HG03196 (cell line): ENCODE measurements at regions not wholly inside any gene's neighbourhood (a gene's known extent, or its start where the extent isn't known, plus 50 kb on each side); places are given as distances from the start of the nearest gene placed in this dataset.
"Not testable (repeated sequence)": the region's sequence is repeated elsewhere in the genome, so short reads cannot be mapped to it uniquely, and the experiment has no call there.

ENCODE experiments used
- ATAC-seq: cut with Tn5 transposase; IDR thresholded peaks from one replicate; pipeline ENCODE4 v1.9.1; 2021; ENCODE audit not compliant: unreplicated experiment

GRCh38 chrX:43188296-43188695, 410.3 kb upstream of the PPP1R2C start:
- no peak for ATAC-seq

- no peak for ATAC-seq
Observed at GRCh38 chrX:43211570-43211969, 433.6 kb upstream of the PPP1R2C start.

GRCh38 chrX:43218198-43218597, 437.9 kb upstream of the MAOA start:
- no peak for ATAC-seq

GRCh38 chrX:43224496-43224895, 431.6 kb upstream of the MAOA start:
- no peak for ATAC-seq

- no peak for ATAC-seq
Observed at GRCh38 chrX:43225626-43226328, 430.3 kb upstream of the MAOA start.

- no peak for ATAC-seq
Observed at GRCh38 chrX:43238461-43238945, 417.6 kb upstream of the MAOA start.

- no peak for ATAC-seq
Observed at GRCh38 chrX:43239356-43239755, 416.7 kb upstream of the MAOA start.

- ATAC-seq = no peak
Observed at GRCh38 chrX:43255596-43255995, 400.5 kb upstream of the MAOA start.

- no peak for ATAC-seq
Observed at GRCh38 chrX:43266487-43266886, 389.6 kb upstream of the MAOA start.

- ATAC-seq = no peak
Observed at GRCh38 chrX:43267652-43268051, 388.4 kb upstream of the MAOA start.

- ATAC-seq = no peak
Observed at GRCh38 chrX:43269201-43269600, 386.9 kb upstream of the MAOA start.

- no peak for ATAC-seq
Observed at GRCh38 chrX:43277879-43278278, 378.2 kb upstream of the MAOA start.

GRCh38 chrX:43278440-43278839, 377.7 kb upstream of the MAOA start:
- no peak for ATAC-seq

GRCh38 chrX:43279341-43279808, 376.7 kb upstream of the MAOA start:
- ATAC-seq = no peak

- ATAC-seq = no peak
Observed at GRCh38 chrX:43283187-43283586, 372.9 kb upstream of the MAOA start.

GRCh38 chrX:43311625-43312024, 344.5 kb upstream of the MAOA start:
- not testable (repeated sequence) for ATAC-seq

GRCh38 chrX:43313035-43313434, 343.1 kb upstream of the MAOA start:
- no peak for ATAC-seq

GRCh38 chrX:43314525-43314924, 341.6 kb upstream of the MAOA start:
- ATAC-seq = no peak

GRCh38 chrX:43315622-43316021, 340.5 kb upstream of the MAOA start:
- ATAC-seq = no peak

- no peak for ATAC-seq
Observed at GRCh38 chrX:43316146-43316545, 340.0 kb upstream of the MAOA start.

GRCh38 chrX:43317378-43317777, 338.7 kb upstream of the MAOA start:
- ATAC-seq = no peak

GRCh38 chrX:43328358-43328946, 327.6 kb upstream of the MAOA start:
- no peak for ATAC-seq

- no peak for ATAC-seq
Observed at GRCh38 chrX:43333543-43333942, 322.6 kb upstream of the MAOA start.
